GM12878 (cell line): ENCODE measurements at regions not wholly inside any gene's neighbourhood (a gene's known extent, or its start where the extent isn't known, plus 50 kb on each side); places are given as distances from the start of the nearest gene placed in this dataset.

Source experiments
- ELK1 ChIP-seq: IDR thresholded peaks from 2 replicates; pipeline ENCODE4 v1.6.1; 2012; ENCODE audit warnings: low read depth, low read length, improper control_type of control experiment
- POLR2A ChIP-seq: IDR thresholded peaks from 2 replicates; pipeline ENCODE4 v1.6.1; 2011; ENCODE audit warnings: low read depth, mild to moderate bottlenecking, low read length
- POLR2AphosphoS5 ChIP-seq: IDR thresholded peaks from 2 replicates; pipeline ENCODE4 v1.6.1; 2011; ENCODE audit warnings: mild to moderate bottlenecking, low read length, inconsistent platforms
- RELA ChIP-seq: fragments of 450-650 bp; IDR thresholded peaks from 2 replicates; pipeline ENCODE4 v1.8.0; 2014; ENCODE audit warnings: borderline replicate concordance; ENCODE audit not compliant: partially characterized antibody
- ZNF217 ChIP-seq: fragments of 450-650 bp; IDR thresholded peaks from 2 replicates; pipeline ENCODE4 v1.6.1; 2017; ENCODE audit warnings: antibody characterized with exemption, mild to moderate bottlenecking
- ZNF687 ChIP-seq: fragments of 450-650 bp; IDR thresholded peaks from 2 replicates; pipeline ENCODE4 v1.6.1; 2017; ENCODE audit warnings: mild to moderate bottlenecking, moderate library complexity

DNA sequence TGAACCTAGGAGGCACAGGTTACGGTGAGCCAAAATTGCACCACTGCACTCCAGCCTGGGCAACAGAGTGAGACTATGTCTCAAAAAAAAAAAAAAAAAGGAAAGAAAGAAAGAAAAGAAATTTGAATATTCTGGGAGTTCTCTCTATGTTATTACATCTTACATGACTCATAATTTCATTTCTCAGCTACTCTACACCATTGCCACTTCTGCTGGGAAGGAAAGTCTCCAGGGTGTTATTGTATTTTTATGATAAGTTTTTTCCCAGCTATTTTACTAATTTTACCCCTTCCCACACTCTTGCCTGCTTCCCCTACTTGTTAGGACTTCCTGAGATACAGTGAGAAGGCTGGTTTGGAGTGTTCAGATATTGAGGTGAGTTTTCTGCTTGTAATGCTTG lies 69.7 kb upstream of the UMPS start:
- TF ChIP-seq ELK1 (no peak), POLR2A (no peak), RELA (no peak), POLR2AphosphoS5 (no peak), ZNF217 (no peak), ZNF687 (no peak)
